DND-41 (cell line): ENCODE measurements at regions not wholly inside any gene's neighbourhood (a gene's known extent, or its start where the extent isn't known, plus 50 kb on each side); places are given as distances from the start of the nearest gene placed in this dataset.

ENCODE experiments used
- CTCF ChIP-seq: IDR thresholded peaks from 2 replicates; pipeline ENCODE4 v1.5.1; 2012; ENCODE audit warnings: borderline replicate concordance, low read length, moderate library complexity, mild to moderate bottlenecking; ENCODE audit not compliant: poor library complexity, severe bottlenecking; ENCODE audit errors: extremely low read depth
- EZH2 ChIP-seq: IDR thresholded peaks from 3 replicates; pipeline ENCODE4 v1.6.1; 2012; ENCODE audit warnings: borderline replicate concordance, low read depth, mild to moderate bottlenecking, moderate library complexity, low read length, inconsistent platforms; ENCODE audit not compliant: severe bottlenecking

DNA sequence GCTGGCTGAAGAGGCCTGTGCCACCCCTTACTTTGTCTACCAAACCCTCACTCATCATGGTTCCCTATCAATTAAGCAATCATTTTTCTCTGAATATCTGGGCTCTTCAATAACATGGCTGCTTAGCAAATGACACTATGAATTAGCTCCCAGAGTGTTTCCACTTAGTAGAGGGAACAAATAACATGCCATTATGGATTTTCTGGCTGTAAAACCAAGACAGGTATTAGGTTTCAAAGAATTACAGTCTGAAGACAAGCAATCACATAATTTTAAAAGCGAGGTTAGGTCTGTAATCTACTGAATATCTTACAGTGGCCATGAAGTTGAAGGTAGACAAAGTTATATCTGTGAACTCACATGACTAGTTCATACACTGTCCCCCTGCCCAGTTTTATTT, 220.8 kb upstream of the PHYHIPL start:
- TF ChIP-seq CTCF: no peak
- no peak for TF ChIP-seq EZH2
